IMR-90 (cell line): ENCODE measurements at regions not wholly inside any gene's neighbourhood (a gene's known extent, or its start where the extent isn't known, plus 50 kb on each side); places are given as distances from the start of the nearest gene placed in this dataset.

Source experiments
- BHLHE40 ChIP-seq: fragments of 150-350 bp; IDR thresholded peaks from 2 replicates; pipeline ENCODE4 v1.6.1; 2016; ENCODE audit warnings: mild to moderate bottlenecking, low read depth, low read length
- CHD1 ChIP-seq: IDR thresholded peaks from 2 replicates; pipeline ENCODE4 v1.6.1; 2012; ENCODE audit warnings: low read depth, low read length, improper control_type of control experiment
- POLR2A ChIP-seq: IDR thresholded peaks from 2 replicates; pipeline ENCODE4 v1.6.1; 2012; ENCODE audit warnings: mild to moderate bottlenecking, low read depth, low read length
- TF ChIP-seq, protein P1 (sequence below): conservative IDR thresholded peaks from 2 replicates; pipeline ENCODE4 v1.5.1; 2012; ENCODE audit warnings: mild to moderate bottlenecking, low read depth, low read length, improper control_type of control experiment

DNA sequence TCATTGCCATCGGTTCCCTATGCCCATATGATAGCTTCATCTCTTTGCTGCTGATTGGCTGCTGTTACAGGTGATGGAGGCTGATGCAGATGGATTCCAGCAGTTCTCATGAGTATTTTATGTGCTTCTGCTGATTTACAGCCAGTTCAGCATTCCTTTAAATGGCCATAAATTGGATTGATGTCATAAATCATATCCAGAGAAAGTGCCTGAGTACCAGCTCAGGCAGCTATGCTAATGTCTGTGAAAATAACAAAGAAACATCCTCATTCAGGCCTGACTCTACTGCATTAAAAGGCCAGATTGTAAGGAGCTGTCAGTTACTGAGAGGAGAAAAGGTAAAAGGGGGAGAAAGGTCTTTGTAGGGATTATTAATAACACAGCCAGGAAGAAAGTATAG is 756.8 kb downstream of the IGSF11 start:
- TF ChIP-seq, protein P1, sequence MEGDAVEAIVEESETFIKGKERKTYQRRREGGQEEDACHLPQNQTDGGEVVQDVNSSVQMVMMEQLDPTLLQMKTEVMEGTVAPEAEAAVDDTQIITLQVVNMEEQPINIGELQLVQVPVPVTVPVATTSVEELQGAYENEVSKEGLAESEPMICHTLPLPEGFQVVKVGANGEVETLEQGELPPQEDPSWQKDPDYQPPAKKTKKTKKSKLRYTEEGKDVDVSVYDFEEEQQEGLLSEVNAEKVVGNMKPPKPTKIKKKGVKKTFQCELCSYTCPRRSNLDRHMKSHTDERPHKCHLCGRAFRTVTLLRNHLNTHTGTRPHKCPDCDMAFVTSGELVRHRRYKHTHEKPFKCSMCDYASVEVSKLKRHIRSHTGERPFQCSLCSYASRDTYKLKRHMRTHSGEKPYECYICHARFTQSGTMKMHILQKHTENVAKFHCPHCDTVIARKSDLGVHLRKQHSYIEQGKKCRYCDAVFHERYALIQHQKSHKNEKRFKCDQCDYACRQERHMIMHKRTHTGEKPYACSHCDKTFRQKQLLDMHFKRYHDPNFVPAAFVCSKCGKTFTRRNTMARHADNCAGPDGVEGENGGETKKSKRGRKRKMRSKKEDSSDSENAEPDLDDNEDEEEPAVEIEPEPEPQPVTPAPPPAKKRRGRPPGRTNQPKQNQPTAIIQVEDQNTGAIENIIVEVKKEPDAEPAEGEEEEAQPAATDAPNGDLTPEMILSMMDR = no peak
- no peak for TF ChIP-seq POLR2A
- no peak for TF ChIP-seq BHLHE40
- TF ChIP-seq CHD1 = no peak
